T-helper 1 cell treated with Interleukin-12 subunit alpha and Interleukin-12 subunit beta and Interleukin-4 antibody, amounts not matched to agents 30 ng/mL and 1 ng/mL, for 36 hours (primary cell): ENCODE measurements at regions not wholly inside any gene's neighbourhood (a gene's known extent, or its start where the extent isn't known, plus 50 kb on each side); places are given as distances from the start of the nearest gene placed in this dataset.
"Not testable (repeated sequence)": the region's sequence is repeated elsewhere in the genome, so short reads cannot be mapped to it uniquely, and the experiment has no call there.

ENCODE experiments used
- intact Hi-C: fragments of 100-400 bp; cut with micrococcal nuclease; formaldehyde crosslinking; loops from one replicate; pipeline ENCODE4 v1.15.1; 2024

DNA sequence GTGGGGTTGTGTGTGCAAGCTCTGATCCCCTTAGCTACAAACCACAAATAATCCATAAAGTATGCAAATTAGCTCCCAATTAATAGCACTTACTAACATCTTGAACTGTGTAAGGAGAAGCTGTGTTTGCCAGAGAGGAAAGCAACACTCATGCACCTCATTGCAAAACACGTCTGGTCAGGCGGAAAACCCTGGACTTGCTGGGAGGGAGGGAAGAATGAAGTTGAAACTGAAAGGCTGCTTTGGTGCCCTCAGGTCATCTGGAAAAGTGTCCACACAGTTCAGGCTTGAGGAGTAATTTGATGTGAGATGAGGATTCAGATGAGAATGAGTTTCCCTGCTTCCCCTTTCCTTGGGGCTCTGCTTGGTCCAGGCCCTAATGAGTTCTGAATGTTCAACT, 185.5 kb upstream of the ANKRD28 start:
- intact Hi-C loops: no loop called here

DNA sequence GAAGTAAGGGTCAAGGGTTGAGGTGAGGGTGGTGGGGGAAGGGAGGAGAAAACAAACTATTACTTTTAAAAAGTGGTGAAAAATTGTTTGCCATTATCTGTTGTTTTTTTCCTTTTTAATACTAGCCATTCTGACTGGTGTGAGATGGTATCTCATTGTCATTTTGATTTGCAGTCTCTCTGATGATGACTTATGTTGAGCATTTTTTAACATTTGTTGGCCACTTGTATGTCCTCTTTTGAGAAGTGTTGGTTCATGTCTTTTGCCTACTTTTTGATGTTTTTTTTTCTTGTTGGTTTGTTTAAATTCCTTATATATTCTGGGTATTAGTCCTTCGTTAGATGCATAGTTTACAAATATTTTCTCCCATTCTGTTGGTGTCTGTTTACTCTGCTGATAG, 185.9 kb upstream of the ANKRD28 start:
- intact Hi-C loops: no loop called here

GRCh38 chr3:15989419-15989818, 185.1 kb upstream of the GALNT15 start:
- intact Hi-C loops: no loop called here

GRCh38 chr3:15993660-15994059, 180.8 kb upstream of the GALNT15 start:
- intact Hi-C loops: not testable (repeated sequence)

GRCh38 chr3:15996496-15996895, 178.0 kb upstream of the GALNT15 start:
- intact Hi-C loops: not testable (repeated sequence)

DNA sequence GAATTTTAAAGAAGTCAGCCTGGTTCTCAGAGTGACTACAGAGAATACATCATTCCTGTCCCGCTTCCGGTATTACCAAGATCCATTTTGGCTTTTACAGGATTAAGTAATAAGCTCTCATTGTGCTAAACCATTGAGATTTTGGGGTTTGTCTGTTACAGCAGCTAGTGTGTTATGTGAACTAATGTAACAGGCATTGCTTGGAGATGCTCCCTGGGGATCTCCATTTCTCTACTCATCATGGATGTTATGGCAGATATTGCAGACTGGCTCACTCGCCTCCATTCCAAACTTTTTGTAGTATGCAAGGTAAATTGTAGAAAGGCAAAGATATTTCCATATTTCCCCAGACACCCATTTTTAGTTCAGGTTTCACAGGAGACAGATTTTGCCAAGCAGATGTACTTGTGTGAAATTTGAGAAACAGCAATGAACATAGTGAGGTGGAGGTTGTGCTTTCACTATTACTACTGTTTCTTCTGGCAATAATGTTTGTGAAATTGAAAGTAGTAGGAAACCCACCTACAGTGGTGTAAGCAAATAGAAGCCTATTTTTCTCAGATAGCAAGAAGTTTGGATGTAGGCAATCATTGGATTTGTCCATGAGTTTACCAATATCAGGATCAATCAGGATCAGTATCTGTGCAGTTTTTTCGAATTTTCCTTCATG, 177.1 kb upstream of the GALNT15 start:
- intact Hi-C loops: no loop called here

GRCh38 chr3:15998911-15999310, 175.6 kb upstream of the GALNT15 start:
- intact Hi-C loops: no loop called here

DNA sequence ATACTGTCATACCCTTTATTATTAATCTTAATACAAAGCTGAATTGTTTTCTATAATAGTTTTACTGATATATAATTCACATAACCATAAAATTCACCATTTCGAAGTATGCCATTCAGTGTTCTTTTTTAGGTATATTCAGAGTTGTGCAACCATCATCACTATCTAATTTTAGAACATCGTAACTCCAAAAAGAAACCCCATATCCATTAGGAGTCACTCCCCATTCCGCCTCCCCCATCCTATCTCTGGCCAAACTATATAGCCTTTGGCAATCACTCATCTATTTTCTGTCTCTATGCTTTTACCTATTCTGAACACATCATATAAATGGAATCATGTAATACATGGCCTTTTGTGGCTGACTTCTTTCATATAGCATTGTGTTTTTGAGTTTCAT, 169.7 kb upstream of the GALNT15 start:
- intact Hi-C loops: no loop called here

- intact Hi-C loops: no loop called here
Observed at GRCh38 chr3:16011376-16011775, 163.1 kb upstream of the GALNT15 start.

- intact Hi-C loops: no loop called here
Observed at GRCh38 chr3:16012086-16012485, 162.4 kb upstream of the GALNT15 start.

- intact Hi-C loops: no loop called here
Observed at GRCh38 chr3:16013568-16013967, 160.9 kb upstream of the GALNT15 start.

GRCh38 chr3:16021801-16022200, 152.7 kb upstream of the GALNT15 start:
- intact Hi-C loops: not testable (repeated sequence)

DNA sequence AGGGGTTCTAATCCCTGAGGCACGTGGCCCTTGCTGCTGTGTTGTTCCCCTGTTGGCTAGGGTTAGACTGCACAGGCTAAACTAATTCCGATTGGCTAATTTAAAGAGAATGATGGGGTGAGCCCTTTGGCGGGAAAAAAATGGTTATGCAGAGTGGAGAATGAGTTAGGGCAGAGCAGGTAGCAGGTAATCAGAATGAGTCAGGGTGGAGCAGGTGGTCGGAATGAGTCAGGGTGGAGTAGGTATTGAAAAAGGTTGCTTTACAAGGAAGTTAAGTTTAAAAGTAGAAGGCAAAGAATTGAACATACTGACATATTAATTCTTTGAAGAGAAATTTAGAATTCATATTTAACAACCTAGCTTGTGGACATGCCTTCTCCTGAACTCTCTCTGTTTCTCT, 150.6 kb upstream of the GALNT15 start:
- intact Hi-C loops: not testable (repeated sequence)

- intact Hi-C loops: no loop called here
Observed at GRCh38 chr3:16024548-16024947, 149.9 kb upstream of the GALNT15 start.

DNA sequence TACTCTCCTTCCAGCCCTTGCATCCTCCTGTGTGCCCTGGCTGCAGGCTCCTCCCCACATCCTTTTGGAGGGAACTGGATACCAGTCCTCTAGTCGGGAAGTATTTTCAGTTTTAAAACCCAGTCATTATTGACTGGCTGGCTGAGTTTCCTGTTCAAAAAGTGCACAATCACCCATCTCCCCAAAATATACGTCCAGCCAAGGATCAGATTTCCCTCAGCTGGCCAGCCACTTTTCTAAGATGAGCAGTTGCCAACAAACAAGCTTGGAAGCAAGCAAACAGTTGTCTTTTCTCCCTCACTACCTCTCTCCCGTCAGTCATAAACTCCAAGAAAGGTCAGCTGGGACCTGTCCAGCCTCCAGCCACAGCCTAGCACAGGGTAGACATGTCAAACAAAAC, 147.7 kb upstream of the GALNT15 start:
- intact Hi-C loops: no loop called here

DNA sequence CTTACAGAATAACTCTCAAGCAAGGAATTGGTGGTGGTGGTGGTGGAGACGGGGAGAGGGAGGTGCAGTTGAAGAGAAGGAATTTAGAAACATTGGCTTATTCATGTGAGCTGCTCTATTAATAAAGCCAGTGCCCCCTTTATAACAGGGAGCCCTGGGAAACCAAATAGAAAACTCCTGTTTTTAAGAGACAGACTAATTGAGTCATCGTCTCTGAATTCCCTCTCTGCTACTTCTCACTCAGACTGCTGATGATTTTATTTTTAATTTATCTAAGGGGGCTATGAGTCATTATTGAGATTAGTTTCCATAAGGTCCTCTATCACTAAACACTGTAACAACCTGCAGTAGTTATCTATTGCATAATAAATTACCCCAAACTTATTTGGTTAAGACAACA, 145.9 kb upstream of the GALNT15 start:
- intact Hi-C loops: no loop called here

GRCh38 chr3:16030342-16030741, 144.1 kb upstream of the GALNT15 start:
- intact Hi-C loops: no loop called here

DNA sequence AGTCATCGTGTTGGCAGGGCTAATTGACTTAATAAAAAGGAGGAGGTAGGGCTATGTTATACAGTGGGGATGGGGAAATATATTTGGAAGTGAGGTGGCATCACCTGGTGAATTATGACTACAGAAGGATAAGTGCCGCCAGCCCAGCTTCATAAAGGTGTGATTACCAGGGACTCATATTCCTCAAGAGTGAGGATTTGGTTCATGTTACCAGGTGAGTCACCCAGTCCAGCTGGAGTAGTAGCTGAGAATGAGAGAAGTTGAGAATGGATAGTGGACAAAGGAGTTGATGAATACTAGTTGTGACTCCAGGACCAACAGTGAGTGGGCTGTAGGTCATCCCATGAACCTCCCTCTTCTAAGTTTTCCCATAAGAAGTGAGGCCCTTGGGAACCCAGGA, 143.0 kb upstream of the GALNT15 start:
- intact Hi-C loops: no loop called here

DNA sequence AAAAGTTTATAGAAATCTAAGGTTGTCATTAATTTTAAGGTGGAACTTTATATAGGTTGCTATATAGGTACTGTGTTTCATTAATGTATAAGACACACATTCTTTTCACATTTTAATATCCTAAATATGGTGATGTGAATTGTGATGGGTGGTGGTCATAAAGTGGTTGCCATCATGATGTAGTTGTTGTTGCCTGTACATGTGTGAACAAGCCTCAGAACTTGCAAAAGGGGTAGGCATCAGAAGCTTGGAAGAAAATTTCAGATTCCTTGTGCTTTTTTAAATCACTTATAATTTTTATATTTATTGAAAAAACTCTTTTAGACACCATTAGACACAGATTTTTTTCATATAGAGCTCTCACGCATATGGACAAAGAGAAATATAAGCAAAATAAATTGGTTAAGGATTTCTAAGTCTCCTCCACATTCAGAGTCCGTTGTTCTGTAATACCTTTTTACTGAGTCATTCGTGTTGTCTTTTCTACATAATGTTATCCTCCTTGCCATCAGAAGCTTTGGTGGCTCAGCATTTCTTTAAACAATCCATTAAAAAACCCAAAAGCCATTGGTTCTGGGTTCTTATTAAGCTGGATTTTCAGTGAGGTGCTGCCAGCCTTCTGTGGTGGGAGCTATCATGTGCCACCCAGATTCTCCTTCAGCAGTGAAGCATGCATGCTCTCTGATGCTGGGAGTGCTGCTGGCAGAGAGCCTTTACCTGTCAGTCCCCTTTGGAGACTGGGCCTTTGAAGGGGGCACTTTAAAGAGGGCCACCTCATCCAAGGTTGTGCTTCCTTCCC, 140.4 kb upstream of the GALNT15 start:
- intact Hi-C loops: no loop called here

- intact Hi-C loops: loop anchor here (10.0 kb wide), 1 partner anchor 1194 kb away; no protein-coding TSS in a partner anchor
Observed at GRCh38 chr3:16040991-16041390, 133.5 kb upstream of the GALNT15 start.

DNA sequence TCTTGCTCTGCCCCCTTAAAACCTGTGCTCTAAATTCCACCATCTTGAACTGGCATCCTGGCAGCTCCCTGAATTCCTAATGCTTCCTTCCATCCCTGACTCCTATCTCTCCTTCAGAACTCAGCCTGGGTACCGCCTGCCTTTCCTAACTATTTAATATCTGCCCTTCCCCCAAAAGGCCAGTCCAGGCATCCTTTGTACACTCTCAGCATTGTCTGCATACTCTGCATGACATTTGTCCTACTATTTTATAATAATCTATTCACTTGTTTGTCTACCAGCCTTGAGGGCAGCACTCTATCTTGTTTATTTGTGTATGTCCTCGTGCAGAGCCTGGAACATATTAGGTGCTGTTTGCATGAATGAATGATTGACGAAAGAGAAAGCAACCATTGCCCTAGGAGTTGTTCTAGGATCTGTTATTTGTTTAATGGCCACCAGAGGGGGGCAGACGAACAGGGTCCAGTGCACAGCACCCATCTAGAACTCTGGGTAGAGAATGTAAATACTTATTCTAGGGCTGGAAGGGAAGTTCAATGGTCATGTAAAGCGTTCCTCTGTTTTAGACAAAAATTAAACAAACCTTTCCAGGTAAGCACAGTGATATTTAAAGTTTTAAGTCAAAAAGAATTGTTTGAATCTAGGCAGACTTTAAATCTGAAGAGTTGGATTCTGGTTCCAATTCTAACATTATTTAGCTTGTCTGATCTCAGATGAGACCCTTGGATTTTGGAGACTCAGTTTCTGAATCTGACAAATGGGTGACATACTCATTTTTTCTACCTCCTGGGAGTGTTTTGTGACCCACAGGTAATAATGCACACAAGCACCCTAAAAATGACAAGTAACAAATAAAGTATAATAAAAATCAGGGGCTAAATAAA, 125.8 kb upstream of the GALNT15 start:
- intact Hi-C loops: loop anchor here (1.0 to 10.0 kb wide), 7 partner anchors 130 to 1186 kb away; no protein-coding TSS in a partner anchor
